NB4 (cell line): ENCODE measurements at regions not wholly inside any gene's neighbourhood (a gene's known extent, or its start where the extent isn't known, plus 50 kb on each side); places are given as distances from the start of the nearest gene placed in this dataset.

ENCODE experiments used
- POLR2A ChIP-seq: IDR thresholded peaks from 2 replicates; pipeline ENCODE4 v1.6.1; 2011; ENCODE audit warnings: mild to moderate bottlenecking; ENCODE audit not compliant: insufficient read length; ENCODE audit errors: extremely low read depth
- TF ChIP-seq, protein P1 (sequence below): IDR thresholded peaks from one replicate; pipeline ENCODE4 v1.5.1; 2012; ENCODE audit warnings: low read depth, low read length

- TF ChIP-seq, protein P1, sequence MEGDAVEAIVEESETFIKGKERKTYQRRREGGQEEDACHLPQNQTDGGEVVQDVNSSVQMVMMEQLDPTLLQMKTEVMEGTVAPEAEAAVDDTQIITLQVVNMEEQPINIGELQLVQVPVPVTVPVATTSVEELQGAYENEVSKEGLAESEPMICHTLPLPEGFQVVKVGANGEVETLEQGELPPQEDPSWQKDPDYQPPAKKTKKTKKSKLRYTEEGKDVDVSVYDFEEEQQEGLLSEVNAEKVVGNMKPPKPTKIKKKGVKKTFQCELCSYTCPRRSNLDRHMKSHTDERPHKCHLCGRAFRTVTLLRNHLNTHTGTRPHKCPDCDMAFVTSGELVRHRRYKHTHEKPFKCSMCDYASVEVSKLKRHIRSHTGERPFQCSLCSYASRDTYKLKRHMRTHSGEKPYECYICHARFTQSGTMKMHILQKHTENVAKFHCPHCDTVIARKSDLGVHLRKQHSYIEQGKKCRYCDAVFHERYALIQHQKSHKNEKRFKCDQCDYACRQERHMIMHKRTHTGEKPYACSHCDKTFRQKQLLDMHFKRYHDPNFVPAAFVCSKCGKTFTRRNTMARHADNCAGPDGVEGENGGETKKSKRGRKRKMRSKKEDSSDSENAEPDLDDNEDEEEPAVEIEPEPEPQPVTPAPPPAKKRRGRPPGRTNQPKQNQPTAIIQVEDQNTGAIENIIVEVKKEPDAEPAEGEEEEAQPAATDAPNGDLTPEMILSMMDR: no peak
- TF ChIP-seq POLR2A: no peak
Measured at GRCh38 chr1:80047791-80048190, 1041.3 kb upstream of the ADGRL4 start.
